H1 (cell line): ENCODE measurements at regions not wholly inside any gene's neighbourhood (a gene's known extent, or its start where the extent isn't known, plus 50 kb on each side); places are given as distances from the start of the nearest gene placed in this dataset.

ENCODE experiments used
- CTCF ChIA-PET: fragments of 300-600 bp; sonication (Branson Sonifier 250); formaldehyde crosslinking; loops from one replicate; lab custom pipeline; 2021; ENCODE audit not compliant: partially characterized antibody; lab: Charles Lee
- POLR2A ChIA-PET: fragments of 300-600 bp; sonication (Branson Sonifier 250); formaldehyde crosslinking; loops from one replicate; lab custom pipeline; 2021; ENCODE audit warnings: inconsistent platforms; ENCODE audit not compliant: partially characterized antibody; lab: Charles Lee
- DNase-seq, 2 experiments: peaks; one replicate each; pipeline versions ENCODE4 v3.0.0 to v3.0.0-alpha.2; 2010 to 2022; ENCODE audit warnings: low spot score in 2 of 2, low read depth in 1 of 2, mixed read lengths in 1 of 2
- FAIRE-seq: peaks from 2 replicates; lab custom pipeline; 2011; peaks lifted over from hg19 to GRCh38; lab: Jason Lieb, UNC
- H2AFZ ChIP-seq: 2 replicates; pipeline ENCODE4 v1.8.1; 2012; ENCODE audit warnings: low read length, inconsistent platforms
- H2AK5ac ChIP-seq: 2 replicates; pipeline ENCODE4 v1.6.1; 2013; ENCODE audit warnings: low read depth, low read length
- H2BK120ac ChIP-seq: replicated peaks from 2 replicates; pipeline ENCODE3; 2013; ENCODE audit warnings: low read depth, low read length, inconsistent platforms
- H2BK12ac ChIP-seq: 2 replicates; pipeline ENCODE4 v1.6.1; 2013; ENCODE audit warnings: low read depth, low read length
- H2BK15ac ChIP-seq: 2 replicates; pipeline ENCODE4 v1.6.1; 2013; ENCODE audit warnings: low read length
- H2BK20ac ChIP-seq: 2 replicates; pipeline ENCODE4 v1.6.1; 2013; ENCODE audit warnings: low read length
- H2BK5ac ChIP-seq: 2 replicates; pipeline ENCODE4 v1.6.1; 2013; ENCODE audit warnings: low read depth, low read length
- H3K14ac ChIP-seq: 2 replicates; pipeline ENCODE4 v1.6.1; 2013; ENCODE audit warnings: inconsistent platforms; ENCODE audit not compliant: insufficient read length
- H3K18ac ChIP-seq: 2 replicates; pipeline ENCODE4 v1.6.1; 2013; ENCODE audit warnings: low read length; ENCODE audit errors: extremely low read depth
- H3K23ac ChIP-seq: 2 replicates; pipeline ENCODE4 v1.6.1; 2013; ENCODE audit warnings: inconsistent platforms; ENCODE audit not compliant: insufficient read length
- H3K23me2 ChIP-seq: 2 replicates; pipeline ENCODE4 v1.6.1; 2013; ENCODE audit warnings: low read depth, low read length
- H3K27ac ChIP-seq: 2 replicates; pipeline ENCODE4 v1.6.1; 2011; ENCODE audit warnings: low read depth, low read length, inconsistent platforms
- H3K27me3 ChIP-seq, 4 experiments: replicated peaks in 1 of 4; 1 replicate in 1 of 4; 2 replicates in 3 of 4; pipeline versions ENCODE4 v1.6.1 to v1.8.1; 2011 to 2013; ENCODE audit warnings: low read length in 3 of 4, mild to moderate bottlenecking in 3 of 4, inconsistent platforms in 2 of 4, mixed read lengths in 2 of 4, moderate library complexity in 1 of 4; ENCODE audit not compliant: control insufficient read depth in 3 of 4, insufficient read depth in 3 of 4; ENCODE audit errors: extremely low read depth in 1 of 4
- H3K36me3 ChIP-seq, 4 experiments: 2 replicates each; pipeline versions ENCODE4 v1.6.1 to v1.8.1; 2011 to 2013; ENCODE audit warnings: mild to moderate bottlenecking in 4 of 4, low read length in 3 of 4, moderate library complexity in 2 of 4, control low read depth in 1 of 4, inconsistent platforms in 1 of 4; ENCODE audit not compliant: insufficient read depth in 4 of 4, control insufficient read depth in 2 of 4
- H3K4ac ChIP-seq: replicated peaks from 2 replicates; pipeline ENCODE3; 2013; ENCODE audit warnings: low read length, low read depth, mixed read lengths, inconsistent platforms; ENCODE audit not compliant: insufficient read length
- H3K4me1 ChIP-seq, 4 experiments: replicated peaks in 1 of 4; 1 replicate in 1 of 4; 2 replicates in 3 of 4; pipeline versions ENCODE4 v1.6.1 to v1.8.1; 2011 to 2013; ENCODE audit warnings: low read length in 3 of 4, inconsistent platforms in 2 of 4, mixed read lengths in 1 of 4; ENCODE audit not compliant: insufficient read depth in 4 of 4, control insufficient read depth in 3 of 4
- H3K4me2 ChIP-seq, 2 experiments: 2 replicates each; pipeline versions ENCODE4 v1.6.1 to v1.8.1; 2011 to 2013; ENCODE audit warnings: low read depth in 2 of 2, low read length in 2 of 2, control low read depth in 1 of 2, inconsistent platforms in 1 of 2, mild to moderate bottlenecking in 1 of 2; ENCODE audit not compliant: insufficient read depth in 1 of 2
- H3K4me3 ChIP-seq, 4 experiments: fragments of 200-600, 300-600 bp in 1 of 4; sonication (generic), shearing (Covaris generic), sonication (Bioruptor Twin) in 1 of 4; 2 replicates each; pipeline versions ENCODE4 v1.5.1 to v1.8.1; 2011 to 2016; ENCODE audit warnings: low read length in 4 of 4, low read depth in 3 of 4, control low read depth in 2 of 4, inconsistent platforms in 2 of 4, mild to moderate bottlenecking in 2 of 4, mixed read lengths in 1 of 4, moderate library complexity in 1 of 4; ENCODE audit not compliant: insufficient read depth in 2 of 4; ENCODE audit errors: extremely low read depth in 1 of 4
- H3K56ac ChIP-seq: replicated peaks from 2 replicates; pipeline ENCODE3; 2013; ENCODE audit warnings: low read depth, mild to moderate bottlenecking, mixed read lengths, low read length, inconsistent platforms; ENCODE audit not compliant: insufficient read length
- H3K79me1 ChIP-seq: 2 replicates; pipeline ENCODE4 v1.6.1; 2013; ENCODE audit warnings: low read depth, low read length, control low read depth
- H3K79me2 ChIP-seq, 2 experiments: 2 replicates each; pipeline versions ENCODE4 v1.6.1 to v1.8.1; 2012 to 2013; ENCODE audit warnings: low read length in 2 of 2, mild to moderate bottlenecking in 2 of 2, inconsistent platforms in 1 of 2; ENCODE audit not compliant: insufficient read depth in 2 of 2, control insufficient read depth in 1 of 2
- H3K9ac ChIP-seq, 4 experiments: replicated peaks in 1 of 4; 1 replicate in 1 of 4; 2 replicates in 3 of 4; pipeline versions ENCODE4 v1.6.1 to v1.8.1; 2011 to 2013; ENCODE audit warnings: low read depth in 3 of 4, low read length in 3 of 4, control low read depth in 2 of 4, mild to moderate bottlenecking in 2 of 4, moderate library complexity in 2 of 4, inconsistent platforms in 1 of 4; ENCODE audit errors: extremely low read depth in 1 of 4
- H3K9me3 ChIP-seq, 2 experiments: 2 replicates each; pipeline versions ENCODE4 v1.6.1 to v1.8.1; 2012 to 2013; ENCODE audit warnings: mild to moderate bottlenecking in 2 of 2, moderate library complexity in 2 of 2, control low read depth in 1 of 2, inconsistent platforms in 1 of 2, low read depth in 1 of 2, low read length in 1 of 2, mixed read lengths in 1 of 2; ENCODE audit not compliant: insufficient read depth in 2 of 2
- H4K20me1 ChIP-seq, 2 experiments: replicated peaks in 1 of 2; 2 replicates each; pipeline versions ENCODE3 to v1.8.1; 2011 to 2013; ENCODE audit warnings: inconsistent platforms in 2 of 2, low read length in 2 of 2, mild to moderate bottlenecking in 1 of 2; ENCODE audit not compliant: insufficient read depth in 2 of 2, control insufficient read depth in 1 of 2
- H4K5ac ChIP-seq: 2 replicates; pipeline ENCODE4 v1.6.1; 2013; ENCODE audit warnings: low read length, low read depth, mixed read lengths, inconsistent platforms; ENCODE audit not compliant: insufficient read length
- H4K8ac ChIP-seq: 2 replicates; pipeline ENCODE4 v1.8.0; 2013; ENCODE audit warnings: mild to moderate bottlenecking, moderate library complexity, low read length, inconsistent platforms; ENCODE audit not compliant: insufficient read depth; ENCODE audit errors: extremely low read depth
- H4K91ac ChIP-seq: replicated peaks from 2 replicates; pipeline ENCODE3; 2013; ENCODE audit warnings: low read length, mixed read lengths, inconsistent platforms; ENCODE audit not compliant: insufficient read length
- BRCA1 ChIP-seq: IDR thresholded peaks from 2 replicates; pipeline ENCODE4 v1.6.1; 2012; ENCODE audit warnings: low read depth, low read length, improper control_type of control experiment
- CBX8 ChIP-seq: fragments of 300-800, 300-1000 bp; sonication (generic); IDR thresholded peaks from 2 replicates; pipeline ENCODE4 v1.7.1; 2016; ENCODE audit warnings: low read depth, low read length, borderline replicate concordance
- EP300 ChIP-seq, 2 experiments: IDR thresholded peaks; 1 replicate in 1 of 2; 2 replicates in 1 of 2; pipeline ENCODE4 v1.6.1; 2011 to 2012; ENCODE audit warnings: low read depth in 2 of 2, low read length in 2 of 2, mild to moderate bottlenecking in 2 of 2, borderline replicate concordance in 1 of 2, inconsistent platforms in 1 of 2, moderate library complexity in 1 of 2
- EZH2 ChIP-seq: fragments of 200-600 bp; sonication (generic); IDR thresholded peaks from 2 replicates; pipeline ENCODE4 v1.7.1; 2012; ENCODE audit warnings: low read depth, mild to moderate bottlenecking, moderate library complexity, low read length, inconsistent platforms; ENCODE audit not compliant: severe bottlenecking
- GABPA ChIP-seq: IDR thresholded peaks from 2 replicates; pipeline ENCODE4 v1.6.1; 2011; ENCODE audit warnings: mild to moderate bottlenecking, low read length, moderate library complexity, borderline replicate concordance; ENCODE audit not compliant: insufficient read depth
- KDM5A ChIP-seq: fragments of 200-600 bp; IDR thresholded peaks from 2 replicates; pipeline ENCODE4 v1.7.1; 2012; ENCODE audit warnings: mild to moderate bottlenecking, low read length, inconsistent platforms, mixed read lengths
- MAX ChIP-seq: IDR thresholded peaks from 2 replicates; pipeline ENCODE4 v1.6.1; 2012; ENCODE audit warnings: inconsistent platforms
- NRF1 ChIP-seq: IDR thresholded peaks from 2 replicates; pipeline ENCODE4 v1.6.1; 2011; ENCODE audit warnings: mild to moderate bottlenecking, low read depth, low read length, improper control_type of control experiment
- POLR2AphosphoS5 ChIP-seq: IDR thresholded peaks from 2 replicates; pipeline ENCODE4 v1.6.1; 2011; ENCODE audit warnings: low read depth, low read length
- SIRT6 ChIP-seq: IDR thresholded peaks from one replicate; pipeline ENCODE4 v1.7.1; 2012; ENCODE audit warnings: low read length, inconsistent platforms
- SIX5 ChIP-seq: IDR thresholded peaks from 2 replicates; pipeline ENCODE4 v1.6.1; 2011; ENCODE audit warnings: mild to moderate bottlenecking, low read depth, low read length
- SRF ChIP-seq: IDR thresholded peaks from 2 replicates; pipeline ENCODE4 v1.6.1; 2011; ENCODE audit warnings: mild to moderate bottlenecking, low read depth, low read length, moderate library complexity
- TCF12 ChIP-seq: IDR thresholded peaks from 2 replicates; pipeline ENCODE4 v1.6.1; 2011; ENCODE audit warnings: low read depth, mild to moderate bottlenecking, low read length
- WGBS, 2 experiments: shearing (Covaris generic) in 1 of 2; methylation state at CpG; one replicate each; pipeline versions ENCODE4 v1.1.6 to v1.1.7; 2013 to 2015; ENCODE audit warnings: low lambda C conversion rate in 2 of 2, mixed read lengths in 2 of 2, inconsistent platforms in 1 of 2, low coverage in 1 of 2, missing lambda C conversion rate in 1 of 2; ENCODE audit not compliant: insufficient replicate concordance in 2 of 2, insufficient coverage in 1 of 2, insufficient read length in 1 of 2; ENCODE audit errors: extremely low coverage in 1 of 2, missing lambda C conversion rate in 1 of 2; 5-methylcytosine and 5-hydroxymethylcytosine counted together

GRCh38 chr3:162213956-162214355, 717.3 kb downstream of the OTOL1 start:
- Histone ChIP-seq H3K36me3 (no peaks in the 10 kb centered on the region), H4K20me1 (no peaks in the 10 kb centered on the region), H3K4me2 (no peak overlapping the region), H2BK5ac (no peak overlapping the region), H3K27ac (no peak overlapping the region), H3K27me3 (no peaks in the 10 kb centered on the region), H2BK15ac (no peak overlapping the region), H2AK5ac (no peak overlapping the region), H4K8ac (no peak overlapping the region), H3K4ac (no peak overlapping the region), H3K14ac (no peak overlapping the region), H3K79me1 (no peaks in the 10 kb centered on the region), H3K18ac (no peak overlapping the region), H4K5ac (no peak overlapping the region), H3K56ac (no peak overlapping the region), H3K9me3 (no peaks in the 10 kb centered on the region), H3K9ac (no peak overlapping the region), H3K23me2 (no peaks in the 10 kb centered on the region), H2BK120ac (no peak overlapping the region), H3K79me2 (no peaks in the 10 kb centered on the region), H3K4me3 (no peak overlapping the region), H3K23ac (no peak overlapping the region), H3K4me1 (no peaks in the 10 kb centered on the region), H2BK20ac (no peak overlapping the region), H2BK12ac (no peak overlapping the region), H4K91ac (no peak overlapping the region), H2AFZ (no peak overlapping the region)
- FAIRE-seq = no peak
- POLR2A ChIA-PET = no interaction called here
- 91% methylated on average over 3 of the region's 3 CpGs; no CpG with 5 or more reads in 1 of the 2 experiments for WGBS, 2 experiments
- no peak for DNase-seq
- TF ChIP-seq TCF12 (no peak), MAX (no peak), GABPA (no peak), KDM5A (no peak), BRCA1 (no peak), SRF (no peak), SIRT6 (no peak), EZH2 (no peak), POLR2AphosphoS5 (no peak), SIX5 (no peak), NRF1 (no peak), CBX8 (no peak), EP300 (IDR thresholded peaks at IDR 0.05; ENCODE audit: borderline replicate concordance in 1 of 2, low read depth in 2 of 2, low read length in 2 of 2) (no peak)
- CTCF ChIA-PET = no interaction called here
